ENCODE measurements at regions not wholly inside any gene's neighbourhood (a gene's known extent, or its start where the extent isn't known, plus 50 kb on each side); places are given as distances from the start of the nearest gene placed in this dataset.

DNA sequence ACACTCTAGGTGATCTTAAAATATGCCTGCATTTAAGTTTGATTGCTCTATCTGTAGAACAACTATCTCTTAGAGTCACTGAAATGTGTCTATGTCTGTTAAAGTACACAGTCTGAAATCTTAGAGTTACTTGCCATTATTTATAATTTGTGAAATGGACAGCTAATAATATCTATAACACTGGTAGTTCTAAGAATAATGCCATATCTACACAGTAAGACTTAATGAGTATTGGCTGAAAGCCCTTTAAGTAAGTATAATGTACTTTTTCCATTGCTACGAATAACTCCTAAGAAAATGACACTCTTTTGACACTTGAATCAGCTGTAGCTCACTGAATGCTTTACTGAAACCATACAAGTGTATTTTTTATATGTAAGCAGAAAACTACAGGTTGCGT lies 567.4 kb upstream of the PCDH15 start:
- POLR2A ChIA-PET, result no interaction called here
- no peak for DNase-seq (ENCODE audit: extremely low spot score)
- no peak for TF ChIP-seq FOXA1 (IDR thresholded peaks at IDR 0.05)
- no peak for TF ChIP-seq ELF4 (IDR thresholded peaks at IDR 0.05)
- no peak for TF ChIP-seq LEF1 (IDR thresholded peaks at IDR 0.05; ENCODE audit: borderline replicate concordance)
- TF ChIP-seq NFRKB (IDR thresholded peaks at IDR 0.05), result no peak
- no peak for TF ChIP-seq BHLHE40 (IDR thresholded peaks at IDR 0.05; ENCODE audit: borderline replicate concordance)
- TF ChIP-seq SP1 (IDR thresholded peaks at IDR 0.05), result no peak
- CTCF ChIA-PET, result interaction anchor here (0.6 kb wide), 1 partner anchor 231 kb away, joined by 3 read pairs; no protein-coding TSS in a partner anchor

DNA sequence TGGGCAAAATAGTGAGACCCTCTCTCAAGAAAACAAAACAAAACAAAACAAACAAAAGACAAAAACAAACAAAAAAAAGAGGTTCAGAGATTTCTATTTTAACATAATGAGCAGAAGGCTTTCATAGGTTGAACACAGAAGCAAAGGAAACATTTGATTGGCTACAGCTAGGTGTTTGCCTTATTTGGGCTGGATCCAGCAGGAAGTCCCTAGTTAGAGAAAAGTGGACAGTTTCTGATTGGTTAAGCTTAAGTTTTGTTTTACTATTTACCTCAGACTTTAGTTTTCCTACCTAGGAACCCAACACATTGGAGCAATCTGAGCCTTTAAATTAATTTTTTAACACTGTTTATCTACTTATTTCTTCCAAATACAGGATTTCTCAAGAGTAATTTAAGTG lies 566.5 kb upstream of the PCDH15 start:
- POLR2A ChIA-PET, result no interaction called here
- no peak for DNase-seq (ENCODE audit: extremely low spot score)

DNA sequence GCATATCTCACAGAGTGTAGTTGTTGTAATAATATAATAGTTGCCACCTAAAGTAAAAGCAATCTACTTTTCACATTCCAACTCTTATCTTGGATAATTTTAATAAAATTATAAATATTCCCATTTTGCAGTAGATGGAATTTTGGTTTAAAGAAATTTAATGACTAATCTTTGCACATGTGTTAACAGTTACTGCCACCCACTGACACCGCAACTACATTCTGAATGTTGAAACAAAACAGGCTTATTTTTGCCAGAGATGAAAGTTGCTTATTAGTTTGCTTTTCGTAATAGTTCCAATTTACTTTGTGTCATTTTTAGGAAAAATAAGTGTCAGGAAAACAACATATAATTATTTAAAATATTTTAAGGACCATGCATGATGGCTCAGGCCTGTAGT lies 557.5 kb upstream of the PCDH15 start:
- ChIA-PET CTCF (no interaction called here), POLR2A (no interaction called here)
- TF ChIP-seq SP1 (IDR thresholded peaks at IDR 0.05) (no peak), CTBP1 (IDR thresholded peaks at IDR 0.05; ENCODE audit: borderline replicate concordance) (no peak), ZNF384 (IDR thresholded peaks at IDR 0.05) (no peak), HDGF (IDR thresholded peaks at IDR 0.05; ENCODE audit: borderline replicate concordance) (no peak), FOXK2 (IDR thresholded peaks at IDR 0.05) (no peak), LEF1 (IDR thresholded peaks at IDR 0.05; ENCODE audit: borderline replicate concordance) (no peak), ARNT (IDR thresholded peaks at IDR 0.05) (no peak), SUZ12 (IDR thresholded peaks at IDR 0.05) (no peak), BHLHE40 (IDR thresholded peaks at IDR 0.05; ENCODE audit: borderline replicate concordance) (no peak), L3MBTL2 (conservative IDR thresholded peaks at IDR 0.05) (no peak), TARDBP (IDR thresholded peaks at IDR 0.05) (no peak), ELF4 (IDR thresholded peaks at IDR 0.05) (no peak), FOXA1 (IDR thresholded peaks at IDR 0.05) (no peak), NFRKB (IDR thresholded peaks at IDR 0.05) (no peak), FOXM1 (IDR thresholded peaks at IDR 0.05; ENCODE audit: borderline replicate concordance) (no peak)
- TF ChIP-seq, protein P1, sequence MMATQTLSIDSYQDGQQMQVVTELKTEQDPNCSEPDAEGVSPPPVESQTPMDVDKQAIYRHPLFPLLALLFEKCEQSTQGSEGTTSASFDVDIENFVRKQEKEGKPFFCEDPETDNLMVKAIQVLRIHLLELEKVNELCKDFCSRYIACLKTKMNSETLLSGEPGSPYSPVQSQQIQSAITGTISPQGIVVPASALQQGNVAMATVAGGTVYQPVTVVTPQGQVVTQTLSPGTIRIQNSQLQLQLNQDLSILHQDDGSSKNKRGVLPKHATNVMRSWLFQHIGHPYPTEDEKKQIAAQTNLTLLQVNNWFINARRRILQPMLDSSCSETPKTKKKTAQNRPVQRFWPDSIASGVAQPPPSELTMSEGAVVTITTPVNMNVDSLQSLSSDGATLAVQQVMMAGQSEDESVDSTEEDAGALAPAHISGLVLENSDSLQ (IDR thresholded peaks at IDR 0.05), result no peak
- no peak for DNase-seq (ENCODE audit: extremely low spot score)

More for the DNA sequence above, 566.5 kb upstream of the PCDH15 start:
- TF ChIP-seq L3MBTL2 (conservative IDR thresholded peaks at IDR 0.05), result no peak
- no peak for TF ChIP-seq FOXM1 (IDR thresholded peaks at IDR 0.05; ENCODE audit: borderline replicate concordance)
- TF ChIP-seq LEF1 (IDR thresholded peaks at IDR 0.05; ENCODE audit: borderline replicate concordance), result no peak
- TF ChIP-seq ZNF384 (IDR thresholded peaks at IDR 0.05), result no peak
- TF ChIP-seq HDGF (IDR thresholded peaks at IDR 0.05; ENCODE audit: borderline replicate concordance), result no peak
- no peak for TF ChIP-seq FOXA1 (IDR thresholded peaks at IDR 0.05)
- TF ChIP-seq ARNT (IDR thresholded peaks at IDR 0.05), result no peak
- TF ChIP-seq BHLHE40 (IDR thresholded peaks at IDR 0.05; ENCODE audit: borderline replicate concordance), result no peak
- TF ChIP-seq, protein P1 (IDR thresholded peaks at IDR 0.05), result no peak
- no peak for TF ChIP-seq FOXK2 (IDR thresholded peaks at IDR 0.05)
- no peak for TF ChIP-seq CTBP1 (IDR thresholded peaks at IDR 0.05; ENCODE audit: borderline replicate concordance)
- no peak for TF ChIP-seq TARDBP (IDR thresholded peaks at IDR 0.05)
- TF ChIP-seq SUZ12 (IDR thresholded peaks at IDR 0.05), result no peak
- TF ChIP-seq ELF4 (IDR thresholded peaks at IDR 0.05), result no peak
- TF ChIP-seq SP1 (IDR thresholded peaks at IDR 0.05), result no peak
- CTCF ChIA-PET, result no interaction called here

DNA sequence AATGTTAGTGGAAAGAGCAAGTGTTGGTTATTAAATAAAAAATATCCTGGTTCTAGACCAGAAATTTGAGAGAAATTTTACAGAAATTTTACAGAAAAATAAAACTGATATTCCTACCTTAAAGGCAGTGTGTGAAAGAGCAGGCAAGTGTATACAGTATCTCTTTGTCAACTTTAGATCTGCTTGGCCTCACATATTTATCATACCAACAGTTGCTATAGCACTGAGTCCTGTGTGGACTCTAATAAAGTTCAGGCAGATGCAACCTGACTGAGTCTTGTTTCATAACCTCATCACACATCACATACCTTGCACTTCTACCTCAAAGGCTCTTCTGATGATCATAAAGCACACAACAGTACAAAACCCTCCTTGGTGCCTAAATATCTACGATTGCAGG lies 552.4 kb upstream of the PCDH15 start:
- no peak for DNase-seq (ENCODE audit: extremely low spot score)
- ChIA-PET CTCF (interaction anchor here (0.7 kb wide), 1 partner anchor 96 kb away, joined by 3 read pairs; no protein-coding TSS in a partner anchor), POLR2A (no interaction called here)
- no peak for TF ChIP-seq CTBP1 (IDR thresholded peaks at IDR 0.05; ENCODE audit: borderline replicate concordance)
- no peak for TF ChIP-seq ELF4 (IDR thresholded peaks at IDR 0.05)
- no peak for TF ChIP-seq BHLHE40 (IDR thresholded peaks at IDR 0.05; ENCODE audit: borderline replicate concordance)
- no peak for TF ChIP-seq FOXK2 (IDR thresholded peaks at IDR 0.05)
- TF ChIP-seq, protein P1 (IDR thresholded peaks at IDR 0.05), result no peak
- no peak for TF ChIP-seq SP1 (IDR thresholded peaks at IDR 0.05)
- TF ChIP-seq FOXA1 (IDR thresholded peaks at IDR 0.05), result no peak
- TF ChIP-seq HDGF (IDR thresholded peaks at IDR 0.05; ENCODE audit: borderline replicate concordance), result no peak
- TF ChIP-seq ZNF384 (IDR thresholded peaks at IDR 0.05), result no peak
- no peak for TF ChIP-seq ARNT (IDR thresholded peaks at IDR 0.05)
- no peak for TF ChIP-seq NFRKB (IDR thresholded peaks at IDR 0.05)
- TF ChIP-seq TARDBP (IDR thresholded peaks at IDR 0.05), result no peak
- TF ChIP-seq L3MBTL2 (conservative IDR thresholded peaks at IDR 0.05), result no peak
- TF ChIP-seq SUZ12 (IDR thresholded peaks at IDR 0.05), result no peak
- TF ChIP-seq LEF1 (IDR thresholded peaks at IDR 0.05; ENCODE audit: borderline replicate concordance), result no peak
- TF ChIP-seq FOXM1 (IDR thresholded peaks at IDR 0.05; ENCODE audit: borderline replicate concordance), result no peak

DNA sequence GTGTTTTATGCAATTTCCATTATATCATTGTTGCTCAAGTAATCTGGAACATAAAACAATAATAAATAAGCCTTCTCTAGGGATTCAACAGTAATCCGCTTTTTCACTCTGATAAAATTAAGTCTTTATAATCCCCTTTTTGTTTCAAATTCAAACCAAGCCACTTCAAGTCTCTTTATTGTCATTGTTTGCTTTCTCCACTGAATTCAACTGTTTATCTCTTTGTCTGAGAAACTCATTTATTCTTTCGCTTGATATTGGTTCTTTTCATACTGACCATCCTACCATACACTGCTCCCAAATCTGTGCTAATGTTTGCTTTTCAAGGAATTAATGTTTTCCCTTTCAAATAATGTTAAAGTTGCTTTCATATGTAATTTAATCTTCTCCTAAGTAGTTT lies 550.4 kb upstream of the PCDH15 start:
- POLR2A ChIA-PET, result no interaction called here
- DNase-seq (ENCODE audit: extremely low spot score), result no peak
- CTCF ChIA-PET, result no interaction called here
- TF ChIP-seq NFRKB (IDR thresholded peaks at IDR 0.05), result no peak
- TF ChIP-seq BHLHE40 (IDR thresholded peaks at IDR 0.05; ENCODE audit: borderline replicate concordance), result no peak
- no peak for TF ChIP-seq FOXK2 (IDR thresholded peaks at IDR 0.05)
- TF ChIP-seq FOXA1 (IDR thresholded peaks at IDR 0.05), result no peak
- TF ChIP-seq ELF4 (IDR thresholded peaks at IDR 0.05), result no peak
- no peak for TF ChIP-seq TARDBP (IDR thresholded peaks at IDR 0.05)
- no peak for TF ChIP-seq SP1 (IDR thresholded peaks at IDR 0.05)
- TF ChIP-seq CTBP1 (IDR thresholded peaks at IDR 0.05; ENCODE audit: borderline replicate concordance), result no peak
- no peak for TF ChIP-seq ARNT (IDR thresholded peaks at IDR 0.05)
- TF ChIP-seq ZNF384 (IDR thresholded peaks at IDR 0.05), result no peak
- no peak for TF ChIP-seq LEF1 (IDR thresholded peaks at IDR 0.05; ENCODE audit: borderline replicate concordance)
- TF ChIP-seq HDGF (IDR thresholded peaks at IDR 0.05; ENCODE audit: borderline replicate concordance), result no peak
- TF ChIP-seq FOXM1 (IDR thresholded peaks at IDR 0.05; ENCODE audit: borderline replicate concordance), result no peak

DNA sequence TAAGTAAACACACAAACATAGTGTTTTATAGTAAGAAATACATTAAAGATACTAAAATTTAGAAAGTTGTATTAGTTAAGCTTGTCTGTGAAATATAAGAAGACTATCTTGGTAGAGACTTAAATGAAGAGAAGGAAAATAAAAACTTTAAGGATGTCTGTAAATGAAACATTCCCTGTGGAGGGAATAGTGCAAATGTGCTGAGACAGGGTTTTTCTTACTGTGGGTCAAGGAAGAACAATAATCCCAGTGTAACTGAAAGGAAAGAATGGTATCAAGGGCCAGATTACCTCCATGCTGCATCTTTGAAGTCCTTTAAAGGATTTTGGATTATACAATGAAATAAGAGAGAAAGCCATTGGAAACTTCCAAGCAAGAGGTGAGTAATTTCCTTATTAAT lies 547.5 kb upstream of the PCDH15 start:
- DNase-seq (ENCODE audit: extremely low spot score), result no peak
- CTCF ChIA-PET, result no interaction called here
- POLR2A ChIA-PET, result no interaction called here
- no peak for TF ChIP-seq LEF1 (IDR thresholded peaks at IDR 0.05; ENCODE audit: borderline replicate concordance)
- no peak for TF ChIP-seq CTBP1 (IDR thresholded peaks at IDR 0.05; ENCODE audit: borderline replicate concordance)
- TF ChIP-seq BHLHE40 (IDR thresholded peaks at IDR 0.05; ENCODE audit: borderline replicate concordance), result no peak
- no peak for TF ChIP-seq TARDBP (IDR thresholded peaks at IDR 0.05)
- no peak for TF ChIP-seq ZNF384 (IDR thresholded peaks at IDR 0.05)
- TF ChIP-seq FOXA1 (IDR thresholded peaks at IDR 0.05), result no peak
- no peak for TF ChIP-seq L3MBTL2 (conservative IDR thresholded peaks at IDR 0.05)
- no peak for TF ChIP-seq SUZ12 (IDR thresholded peaks at IDR 0.05)
- TF ChIP-seq SP1 (IDR thresholded peaks at IDR 0.05), result no peak
- TF ChIP-seq HDGF (IDR thresholded peaks at IDR 0.05; ENCODE audit: borderline replicate concordance), result no peak
- TF ChIP-seq FOXK2 (IDR thresholded peaks at IDR 0.05), result no peak
- TF ChIP-seq ELF4 (IDR thresholded peaks at IDR 0.05), result no peak
- TF ChIP-seq, protein P1 (IDR thresholded peaks at IDR 0.05), result no peak
